WTC11 (cell line): ENCODE measurements at regions not wholly inside any gene's neighbourhood (a gene's known extent, or its start where the extent isn't known, plus 50 kb on each side); places are given as distances from the start of the nearest gene placed in this dataset.

Experiments used
- ATAC-seq: fragments of 200-7000 bp; cut with Tn5 transposase; 2 replicates; pipeline ENCODE4 v1.10.0; 2021; ENCODE audit warnings: mild to moderate bottlenecking, moderate library complexity
- CTCF ChIA-PET: fragments of 300-600 bp; sonication (Branson Sonifier 250); formaldehyde crosslinking; loops from one replicate; lab custom pipeline; 2021; ENCODE audit warnings: antibody characterized with exemption; lab: Charles Lee
- POLR2A ChIA-PET: fragments of 350-600 bp; sonication (Branson Sonifier 250); formaldehyde crosslinking; loops from one replicate; lab custom pipeline; 2021; ENCODE audit warnings: antibody characterized with exemption; lab: Charles Lee
- DNase-seq: peaks from one replicate; pipeline ENCODE4 v3.0.0; 2021; ENCODE audit warnings: low spot score
- H3K27ac Mint-ChIP-seq: 2 replicates; pipeline ENCODE4 v1.8.0; 2021; ENCODE audit warnings: mixed read lengths
- H3K27me3 Mint-ChIP-seq: 2 replicates; pipeline ENCODE4 v1.8.0; 2021; ENCODE audit warnings: low read depth, mild to moderate bottlenecking, moderate library complexity, mixed read lengths
- H3K36me3 Mint-ChIP-seq: 2 replicates; pipeline ENCODE4 v1.8.0; 2021; ENCODE audit warnings: mixed read lengths
- H3K4me1 Mint-ChIP-seq: 2 replicates; pipeline ENCODE4 v1.8.0; 2022; ENCODE audit warnings: mixed read lengths
- H3K4me3 Mint-ChIP-seq: 2 replicates; pipeline ENCODE4 v1.8.0; 2021; ENCODE audit warnings: mild to moderate bottlenecking, moderate library complexity, mixed read lengths
- H3K9me3 Mint-ChIP-seq: 2 replicates; pipeline ENCODE4 v1.8.0; 2021; ENCODE audit warnings: mixed read lengths
- AFF4 ChIP-seq: sonication (generic); formaldehyde crosslinking; IDR thresholded peaks from 2 replicates; pipeline ENCODE4 v1.8.1; 2023; ENCODE audit warnings: mild to moderate bottlenecking, missing genetic modification reagents, borderline replicate concordance
- CDX4 ChIP-seq: fragments of 250-450 bp; sonication (Bioruptor Pico); IDR thresholded peaks from 2 replicates; pipeline ENCODE4 v1.9.0; 2021; ENCODE audit warnings: moderate library complexity, mild to moderate bottlenecking, inconsistent platforms, borderline replicate concordance
- ERG ChIP-seq: fragments of 250-450 bp; sonication (Bioruptor Pico); IDR thresholded peaks from 2 replicates; pipeline ENCODE4 v1.8.0; 2021; ENCODE audit warnings: mild to moderate bottlenecking
- IRF2 ChIP-seq: sonication (generic); formaldehyde crosslinking; IDR thresholded peaks from 2 replicates; pipeline ENCODE4 v1.8.0; 2022; ENCODE audit warnings: low read depth, missing genetic modification reagents, borderline replicate concordance
- JAZF1 ChIP-seq: fragments of 250-450 bp; sonication (Bioruptor Pico); IDR thresholded peaks from 2 replicates; pipeline ENCODE4 v1.9.0; 2021; ENCODE audit warnings: moderate library complexity, mild to moderate bottlenecking, inconsistent platforms
- NR2C2 ChIP-seq: sonication (generic); formaldehyde crosslinking; IDR thresholded peaks from 2 replicates; pipeline ENCODE4 v1.8.0; 2022; ENCODE audit warnings: mild to moderate bottlenecking, missing genetic modification reagents
- OVOL2 ChIP-seq: fragments of 250-450 bp; sonication (Bioruptor Pico); IDR thresholded peaks from 2 replicates; pipeline ENCODE4 v1.9.0; 2021; ENCODE audit warnings: mild to moderate bottlenecking, borderline replicate concordance
- SOX15 ChIP-seq: fragments of 250-450 bp; sonication (Bioruptor Pico); IDR thresholded peaks from 2 replicates; pipeline ENCODE4 v1.9.0; 2021; ENCODE audit warnings: mild to moderate bottlenecking
- ZBTB21 ChIP-seq: sonication (generic); formaldehyde crosslinking; IDR thresholded peaks from 2 replicates; pipeline ENCODE4 v1.8.1; 2023; ENCODE audit warnings: mild to moderate bottlenecking, missing genetic modification reagents, borderline replicate concordance
- ZNF512 ChIP-seq: sonication (generic); formaldehyde crosslinking; IDR thresholded peaks from 2 replicates; pipeline ENCODE4 v1.8.1; 2022; ENCODE audit warnings: missing genetic modification reagents, borderline replicate concordance
- ZNF532 ChIP-seq: fragments of 250-450 bp; sonication (Bioruptor Pico); IDR thresholded peaks from 2 replicates; pipeline ENCODE4 v1.9.0; 2021; ENCODE audit warnings: mild to moderate bottlenecking, borderline replicate concordance
- ZNF671 ChIP-seq: fragments of 250-450 bp; sonication (Bioruptor Pico); IDR thresholded peaks from 2 replicates; pipeline ENCODE4 v1.8.0; 2021; ENCODE audit warnings: mild to moderate bottlenecking
- TF ChIP-seq, protein P1 (sequence below): fragments of 200-600 bp; IDR thresholded peaks from 2 replicates; pipeline ENCODE4 v1.8.0; 2022; ENCODE audit warnings: antibody characterized with exemption

- TF ChIP-seq JAZF1 (CRISPR knock-in tag) = no peak
- TF ChIP-seq ZNF532 = no peak
- no peak for TF ChIP-seq ZNF671 (CRISPR knock-in tag)
- TF ChIP-seq NR2C2 (CRISPR knock-in tag) = no peak
- TF ChIP-seq, protein P1, sequence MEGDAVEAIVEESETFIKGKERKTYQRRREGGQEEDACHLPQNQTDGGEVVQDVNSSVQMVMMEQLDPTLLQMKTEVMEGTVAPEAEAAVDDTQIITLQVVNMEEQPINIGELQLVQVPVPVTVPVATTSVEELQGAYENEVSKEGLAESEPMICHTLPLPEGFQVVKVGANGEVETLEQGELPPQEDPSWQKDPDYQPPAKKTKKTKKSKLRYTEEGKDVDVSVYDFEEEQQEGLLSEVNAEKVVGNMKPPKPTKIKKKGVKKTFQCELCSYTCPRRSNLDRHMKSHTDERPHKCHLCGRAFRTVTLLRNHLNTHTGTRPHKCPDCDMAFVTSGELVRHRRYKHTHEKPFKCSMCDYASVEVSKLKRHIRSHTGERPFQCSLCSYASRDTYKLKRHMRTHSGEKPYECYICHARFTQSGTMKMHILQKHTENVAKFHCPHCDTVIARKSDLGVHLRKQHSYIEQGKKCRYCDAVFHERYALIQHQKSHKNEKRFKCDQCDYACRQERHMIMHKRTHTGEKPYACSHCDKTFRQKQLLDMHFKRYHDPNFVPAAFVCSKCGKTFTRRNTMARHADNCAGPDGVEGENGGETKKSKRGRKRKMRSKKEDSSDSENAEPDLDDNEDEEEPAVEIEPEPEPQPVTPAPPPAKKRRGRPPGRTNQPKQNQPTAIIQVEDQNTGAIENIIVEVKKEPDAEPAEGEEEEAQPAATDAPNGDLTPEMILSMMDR = no peak
- no peak for TF ChIP-seq ERG
- no peak for TF ChIP-seq SOX15 (CRISPR knock-in tag)
- TF ChIP-seq IRF2 (CRISPR knock-in tag) = no peak
- TF ChIP-seq CDX4 (CRISPR knock-in tag) = no peak
- no peak for TF ChIP-seq ZBTB21 (CRISPR knock-in tag)
- no peak for TF ChIP-seq ZNF512 (CRISPR knock-in tag)
- TF ChIP-seq OVOL2 (CRISPR knock-in tag) = no peak
- TF ChIP-seq AFF4 (CRISPR knock-in tag) = no peak
- DNase-seq = no peak
- ChIA-PET POLR2A (no interaction called here), CTCF (no interaction called here)
- Mint-ChIP-seq H3K27me3 (no peaks in the 10 kb centered on the region), H3K9me3 (peaks cover 4% of the 10 kb centered on the region; the same call in 1 of the 2 replicates), H3K4me3 (no peak overlapping the region), H3K27ac (no peak overlapping the region), H3K36me3 (no peaks in the 10 kb centered on the region), H3K4me1 (no peaks in the 10 kb centered on the region)
- no peak for ATAC-seq
These were observed 267.8 kb upstream of the IRAK1BP1 start for GRCh38 chr6:78599526-78599925.
